Right atrium auricular region (tissue), 2 donors: ENCODE measurements at regions not wholly inside any gene's neighbourhood (a gene's known extent, or its start where the extent isn't known, plus 50 kb on each side); places are given as distances from the start of the nearest gene placed in this dataset.

Experiments used
- DNase-seq: peaks from one replicate; pipeline ENCODE4 v3.0.0-alpha.2; 2019; ENCODE audit warnings: low spot score
- H3K27ac ChIP-seq, 2 donors: fragments of 200-600 bp; sonication (generic); 1 replicate in 1 of 2; 2 replicates in 1 of 2; pipeline ENCODE4 v1.5.1; 2016 to 2019
- H3K27me3 ChIP-seq, 2 donors: fragments of 200-600 bp; sonication (generic); one replicate each; pipeline versions ENCODE4 v1.5.1 to v1.6.0; 2017 to 2019
- H3K36me3 ChIP-seq: fragments of 200-600 bp; sonication (generic); one replicate; pipeline ENCODE4 v1.5.1; 2016
- H3K4me1 ChIP-seq, 2 donors: fragments of 200-600 bp; sonication (generic); one replicate each; pipeline versions ENCODE4 v1.5.1 to v1.6.0; 2017 to 2019
- H3K4me3 ChIP-seq, 2 donors: fragments of 200-600 bp; sonication (generic); 1 replicate in 1 of 2; 2 replicates in 1 of 2; pipeline ENCODE4 v1.5.1; 2017 to 2019; ENCODE audit warnings: mild to moderate bottlenecking in 1 of 2, moderate library complexity in 1 of 2
- H3K9me3 ChIP-seq, 2 donors: fragments of 200-600 bp; sonication (generic); one replicate each; pipeline ENCODE4 v1.5.1; 2019
- TF ChIP-seq, protein P1 (sequence below), 2 donors: fragments of 200-600 bp; sonication (generic); IDR thresholded peaks; one replicate each; pipeline ENCODE4 v1.5.1; 2019; ENCODE audit warnings: antibody characterized with exemption in 2 of 2

DNA sequence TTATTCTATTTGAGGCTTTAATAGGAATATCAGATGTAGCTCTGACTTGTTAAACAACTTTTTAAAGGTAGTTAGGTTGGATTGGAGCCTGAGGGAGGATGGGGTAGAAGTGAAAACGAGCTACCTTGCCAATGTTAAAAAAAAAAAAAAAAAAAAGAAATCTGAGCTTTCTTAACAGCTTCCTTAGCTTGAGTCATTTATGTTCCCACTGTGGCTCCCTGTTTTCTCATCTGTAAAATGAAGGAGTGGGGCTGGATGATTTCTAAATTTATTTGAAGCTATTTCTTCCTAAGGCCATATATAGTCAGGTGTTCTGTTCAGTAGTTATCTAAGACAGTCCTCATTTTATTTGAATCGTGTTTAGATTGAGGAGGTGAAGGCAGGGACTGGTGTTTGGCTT lies 105.7 kb downstream of the EDEM1 start:
- H3K36me3 ChIP-seq: no peaks in the 10 kb centered on the region
- no peaks in the 10 kb centered on the region for H3K27me3 ChIP-seq
- TF ChIP-seq, protein P1, sequence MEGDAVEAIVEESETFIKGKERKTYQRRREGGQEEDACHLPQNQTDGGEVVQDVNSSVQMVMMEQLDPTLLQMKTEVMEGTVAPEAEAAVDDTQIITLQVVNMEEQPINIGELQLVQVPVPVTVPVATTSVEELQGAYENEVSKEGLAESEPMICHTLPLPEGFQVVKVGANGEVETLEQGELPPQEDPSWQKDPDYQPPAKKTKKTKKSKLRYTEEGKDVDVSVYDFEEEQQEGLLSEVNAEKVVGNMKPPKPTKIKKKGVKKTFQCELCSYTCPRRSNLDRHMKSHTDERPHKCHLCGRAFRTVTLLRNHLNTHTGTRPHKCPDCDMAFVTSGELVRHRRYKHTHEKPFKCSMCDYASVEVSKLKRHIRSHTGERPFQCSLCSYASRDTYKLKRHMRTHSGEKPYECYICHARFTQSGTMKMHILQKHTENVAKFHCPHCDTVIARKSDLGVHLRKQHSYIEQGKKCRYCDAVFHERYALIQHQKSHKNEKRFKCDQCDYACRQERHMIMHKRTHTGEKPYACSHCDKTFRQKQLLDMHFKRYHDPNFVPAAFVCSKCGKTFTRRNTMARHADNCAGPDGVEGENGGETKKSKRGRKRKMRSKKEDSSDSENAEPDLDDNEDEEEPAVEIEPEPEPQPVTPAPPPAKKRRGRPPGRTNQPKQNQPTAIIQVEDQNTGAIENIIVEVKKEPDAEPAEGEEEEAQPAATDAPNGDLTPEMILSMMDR (IDR thresholded peaks at IDR 0.05): no peak
- H3K4me1 ChIP-seq: no peaks in the 10 kb centered on the region
- H3K4me3 ChIP-seq: no peak overlapping the region
- no peak for DNase-seq
- H3K27ac ChIP-seq: no peak overlapping the region
- no peaks in the 10 kb centered on the region for H3K9me3 ChIP-seq

DNA sequence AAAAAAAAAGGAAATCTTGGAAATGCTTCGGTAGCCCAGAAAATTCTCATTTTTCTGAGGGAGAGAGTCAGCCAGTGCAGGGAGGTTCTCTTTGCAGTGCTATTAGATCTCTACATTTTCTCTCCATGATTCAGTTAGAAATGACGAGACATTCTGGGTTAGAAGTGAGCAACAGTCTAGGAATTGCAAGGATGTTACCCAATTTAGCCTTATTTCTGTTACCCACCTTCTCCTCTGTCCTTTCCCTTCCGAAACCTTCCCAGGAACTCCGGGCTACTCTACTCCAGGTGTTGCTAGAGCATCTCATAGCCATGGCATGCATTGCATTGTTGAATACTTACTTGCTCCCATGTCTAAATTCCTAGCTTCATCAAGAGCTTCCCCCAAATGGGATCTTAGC lies 106.8 kb downstream of the EDEM1 start:
- no peaks in the 10 kb centered on the region for H3K36me3 ChIP-seq
- H3K4me1 ChIP-seq: no peaks in the 10 kb centered on the region
- no peak overlapping the region for H3K4me3 ChIP-seq
- TF ChIP-seq, protein P1 (IDR thresholded peaks at IDR 0.05): no peak
- H3K27me3 ChIP-seq: no peaks in the 10 kb centered on the region
- H3K9me3 ChIP-seq: no peaks in the 10 kb centered on the region
- no peak overlapping the region for H3K27ac ChIP-seq
- no peak for DNase-seq

DNA sequence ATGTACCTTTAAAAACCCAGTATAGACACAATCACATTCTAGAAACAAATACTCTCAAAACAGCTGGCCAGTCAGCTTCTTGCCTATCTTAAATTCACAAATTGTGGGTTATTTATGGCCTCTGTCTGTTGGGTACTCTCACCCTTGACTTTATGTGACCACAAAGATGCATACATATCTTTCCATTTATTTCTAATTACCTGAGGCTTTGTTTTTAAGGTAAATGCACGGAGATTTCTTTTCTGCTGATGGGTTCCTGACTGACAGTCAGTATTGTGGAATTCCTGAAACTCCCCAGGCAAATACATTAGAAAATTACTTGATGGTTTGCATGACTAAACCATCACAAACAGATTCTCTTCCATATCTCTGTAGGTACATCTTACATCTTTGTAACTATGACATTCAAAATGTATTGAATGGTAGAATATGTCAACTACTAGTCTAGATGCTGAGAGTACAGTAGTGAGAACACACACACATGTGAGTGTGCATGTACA lies 107.7 kb downstream of the EDEM1 start:
- no peak overlapping the region for H3K27ac ChIP-seq
- no peaks in the 10 kb centered on the region for H3K4me1 ChIP-seq
- no peak overlapping the region for H3K4me3 ChIP-seq
- no peaks in the 10 kb centered on the region for H3K27me3 ChIP-seq
- TF ChIP-seq, protein P1 (IDR thresholded peaks at IDR 0.05): no peak
- H3K36me3 ChIP-seq: no peaks in the 10 kb centered on the region
- no peak for DNase-seq
- H3K9me3 ChIP-seq: no peaks in the 10 kb centered on the region

DNA sequence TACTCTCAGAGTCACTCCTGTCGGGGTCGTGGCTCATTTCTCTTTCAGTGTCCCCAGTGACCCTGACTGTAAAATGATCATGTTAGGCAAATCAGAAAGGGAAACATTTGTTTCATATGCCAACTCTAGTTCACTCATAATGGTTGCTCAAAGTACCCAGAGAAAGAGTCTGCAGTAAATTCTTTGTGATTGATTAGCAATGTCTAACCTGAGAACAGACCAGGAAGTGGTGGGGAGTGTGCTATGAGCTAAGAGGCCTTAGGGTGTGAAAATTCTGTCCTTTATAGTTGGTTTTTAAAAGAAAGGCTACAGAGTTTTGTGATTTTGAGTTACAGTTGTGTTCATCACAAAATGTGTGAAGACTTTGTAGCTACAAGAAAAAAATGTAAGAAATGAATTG lies 108.9 kb downstream of the EDEM1 start:
- TF ChIP-seq, protein P1 (IDR thresholded peaks at IDR 0.05): no peak
- DNase-seq: no peak
- no peaks in the 10 kb centered on the region for H3K27me3 ChIP-seq
- H3K4me1 ChIP-seq: peaks cover 0 to 7% of the 10 kb centered on the region in 2 donors
- no peak overlapping the region for H3K4me3 ChIP-seq
- H3K27ac ChIP-seq: no peak overlapping the region
- no peaks in the 10 kb centered on the region for H3K36me3 ChIP-seq
- no peaks in the 10 kb centered on the region for H3K9me3 ChIP-seq

DNA sequence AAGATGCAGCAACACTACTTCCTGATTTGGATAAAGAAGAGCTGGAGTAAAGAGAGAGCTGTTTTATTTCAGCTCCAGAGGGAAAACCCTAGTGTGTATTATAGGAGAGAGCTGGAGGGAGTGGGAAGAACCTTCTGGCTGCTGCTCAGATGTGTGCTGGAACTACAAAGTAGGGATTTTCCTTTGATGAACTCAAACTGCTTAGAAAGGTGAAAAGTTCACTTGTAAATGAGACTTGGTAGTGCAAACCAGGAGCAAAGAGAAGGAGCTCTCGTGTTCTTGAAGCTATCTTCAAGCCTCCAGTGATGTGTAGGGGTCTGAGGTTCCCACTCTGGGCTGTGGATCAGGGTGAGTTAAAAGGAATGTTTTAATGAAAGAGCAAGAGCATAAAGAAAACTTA lies 110.4 kb downstream of the EDEM1 start:
- TF ChIP-seq, protein P1 (IDR thresholded peaks at IDR 0.05): no peak
- Histone ChIP-seq H3K4me3 (no peak overlapping the region), H3K4me1 (peaks cover 0 to 11% of the 10 kb centered on the region in 2 donors), H3K9me3 (no peaks in the 10 kb centered on the region), H3K36me3 (no peaks in the 10 kb centered on the region), H3K27me3 (no peaks in the 10 kb centered on the region), H3K27ac (no peak overlapping the region)
- DNase-seq: no peak

DNA sequence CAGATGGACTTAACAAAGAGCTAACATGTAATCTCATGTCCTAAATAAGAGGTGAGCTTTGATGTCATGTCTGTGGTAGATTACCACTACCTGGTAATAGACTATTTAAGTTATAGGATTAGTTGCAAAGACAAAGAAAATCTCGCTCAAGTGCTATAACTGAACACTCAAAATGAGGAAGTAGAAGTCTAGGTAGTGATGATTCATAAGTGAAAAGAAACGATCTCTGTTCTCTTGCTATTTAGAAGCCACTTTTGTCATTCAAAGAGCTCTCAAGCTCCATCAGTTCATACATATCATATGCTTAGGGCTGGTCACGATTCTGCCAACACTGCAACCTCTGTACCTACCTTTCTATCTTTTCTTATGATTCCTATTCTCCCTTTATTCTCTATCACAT lies 110.9 kb downstream of the EDEM1 start:
- Histone ChIP-seq H3K36me3 (no peaks in the 10 kb centered on the region), H3K9me3 (no peaks in the 10 kb centered on the region), H3K4me1 (peaks cover 0 to 11% of the 10 kb centered on the region in 2 donors), H3K27me3 (no peaks in the 10 kb centered on the region), H3K4me3 (no peak overlapping the region), H3K27ac (no peak overlapping the region)
- TF ChIP-seq, protein P1 (IDR thresholded peaks at IDR 0.05): no peak
- no peak for DNase-seq
